Heart left ventricle (tissue), 13 donors: ENCODE measurements at regions not wholly inside any gene's neighbourhood (a gene's known extent, or its start where the extent isn't known, plus 50 kb on each side); places are given as distances from the start of the nearest gene placed in this dataset.

Experiments
- CTCF ChIP-seq, 12 donors: fragments of 200-600 bp; sonication (generic) in 4 of 12; IDR thresholded peaks; one replicate each; pipeline versions ENCODE4 v1.5.0 to v1.8.0; 2018 to 2022; ENCODE audit warnings: antibody characterized with exemption in 12 of 12, mild to moderate bottlenecking in 5 of 12
- POLR2A ChIP-seq, 2 donors: fragments of 450-650 bp; IDR thresholded peaks; one replicate each; pipeline ENCODE4 v1.6.1; 2017; ENCODE audit warnings: antibody characterized with exemption in 2 of 2, mild to moderate bottlenecking in 2 of 2, moderate library complexity in 2 of 2
- donor health status: ischemic (EF 13 %, LVEDD 7.1; RV severe dilation, severe dysfunction).
- donor health status: DM: no; HTN: yes; CAD: no.
- donor health status: DM: no; HTN: no; CAD: no.
- donor health status: ischemic (EF 25% LVEDD 6.9; RV normal size, moderate dysfunction).
- donor health status: ischemic (EF 25% LVEDD 5.7; RV mildly dilated, moderate dysfunction).
- donor health status: ischemic (EF 35%, LVEDD 5.7; RV mildly dilated, moderate dysfunction).
- donor health status: nonischemic (EF 11% LVEDD 7.7; RV severe dilation, severe dysfunction).
- donor health status: DM: yes; HTN: yes; CAD: no.
- donor health status: PGD.
- donor health status: ischemic (EF 29% LVEDD 5.4; RV normal size, mild dysfunction).
- donor health status: nonischemic (EF 23%, LVEDD 6.1; RV moderate dilation, normal function).

- no peak for TF ChIP-seq CTCF (IDR thresholded peaks at IDR 0.05)
- TF ChIP-seq POLR2A (IDR thresholded peaks at IDR 0.05) = no peak
Measured at GRCh38 chr1:38454749-38455441, 404.7 kb downstream of the RRAGC start.
